ENCODE measurements at regions not wholly inside any gene's neighbourhood (a gene's known extent, or its start where the extent isn't known, plus 50 kb on each side); places are given as distances from the start of the nearest gene placed in this dataset.

DNA sequence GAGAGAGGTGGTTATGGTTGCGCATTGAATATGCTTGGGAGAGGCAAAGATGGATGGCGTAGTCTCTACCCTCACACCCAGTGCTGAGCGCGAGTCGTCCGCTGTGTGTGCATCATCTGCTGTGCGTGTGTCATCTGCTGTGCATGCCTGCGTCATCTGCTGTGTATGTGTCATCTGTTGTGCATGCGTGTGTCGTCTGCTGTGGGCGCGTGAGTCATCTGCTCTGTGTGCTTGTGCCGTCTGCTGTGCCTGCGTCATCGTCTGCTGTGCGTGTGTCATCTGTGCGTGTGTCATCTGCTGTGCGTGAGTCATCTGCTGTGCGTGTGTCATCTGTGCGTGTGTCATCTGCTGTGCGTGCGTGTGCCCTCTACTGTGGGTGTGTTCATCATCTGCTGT lies 68.0 kb upstream of the IRX4 start:
- TF ChIP-seq CTCF (IDR thresholded peaks at IDR 0.05; ENCODE audit: extremely low read depth, missing control alignments): no peak
- DNase-seq (ENCODE audit: low spot score): no peak

DNA sequence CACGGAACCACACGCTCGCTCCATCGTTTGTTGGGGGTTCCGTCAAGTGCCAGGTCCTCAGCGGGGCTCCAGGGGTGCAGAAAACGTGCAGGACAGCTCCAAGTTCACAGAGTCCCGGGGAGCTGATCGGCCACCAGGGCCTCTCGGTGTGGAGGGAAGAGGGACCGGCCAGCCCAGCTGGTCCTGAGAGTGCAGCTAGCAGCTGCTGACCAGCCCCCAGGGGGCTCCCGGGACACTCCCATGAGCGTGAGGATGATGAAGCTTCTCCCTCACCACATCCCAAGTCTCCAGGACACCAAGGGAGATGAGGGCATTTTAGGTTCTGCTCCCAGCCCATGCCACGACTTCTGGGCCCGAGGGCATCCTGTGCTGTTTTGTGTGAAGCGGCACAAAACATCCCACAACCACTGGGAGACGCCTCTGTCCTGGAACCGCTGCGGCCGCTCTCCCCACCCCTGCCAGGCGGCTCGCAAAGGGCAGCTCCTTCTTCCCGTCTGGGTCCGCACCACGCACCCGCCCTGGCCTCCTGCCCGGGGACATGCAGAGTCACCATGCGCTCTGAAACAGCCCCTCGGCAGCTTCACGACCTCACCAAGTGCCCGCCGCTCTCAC lies 67.5 kb upstream of the IRX4 start:
- no peak for DNase-seq (ENCODE audit: low spot score)

GRCh38 chr5:1949253-1949652 lies 66.5 kb upstream of the IRX4 start:
- no peak for TF ChIP-seq CTCF (IDR thresholded peaks at IDR 0.05; ENCODE audit: extremely low read depth, missing control alignments)
- DNase-seq (ENCODE audit: low spot score): no peak

More for the DNA sequence above, 67.5 kb upstream of the IRX4 start:
- TF ChIP-seq CTCF (IDR thresholded peaks at IDR 0.05; ENCODE audit: extremely low read depth, missing control alignments): no peak

DNA sequence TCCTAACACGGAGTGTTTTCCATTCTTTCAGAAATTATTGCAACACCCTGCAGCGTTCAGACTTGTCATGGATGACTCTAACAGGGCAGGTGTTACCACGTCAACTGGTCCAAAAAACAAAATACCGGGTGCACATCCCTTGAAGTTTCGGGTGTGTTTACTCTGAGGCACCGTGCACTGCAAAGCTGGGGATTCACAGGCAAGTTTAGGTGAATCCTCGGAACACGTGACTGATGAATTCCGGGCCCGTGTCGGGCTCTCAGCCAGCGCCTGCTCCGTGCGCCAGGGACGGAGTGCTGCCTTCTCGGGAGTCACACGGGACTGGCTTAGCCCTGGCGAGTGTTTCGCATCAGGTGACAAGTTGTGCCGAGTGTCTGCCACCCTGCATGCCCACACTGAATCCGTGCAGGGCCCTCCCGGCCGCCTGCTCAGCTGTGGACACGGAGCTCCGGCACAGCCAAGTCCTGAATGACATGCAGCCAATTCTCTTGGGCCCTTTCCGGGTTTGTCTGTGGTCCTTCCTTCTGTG lies 66.0 kb upstream of the IRX4 start:
- TF ChIP-seq CTCF (IDR thresholded peaks at IDR 0.05; ENCODE audit: extremely low read depth, missing control alignments): no peak
- no peak for DNase-seq (ENCODE audit: low spot score)

DNA sequence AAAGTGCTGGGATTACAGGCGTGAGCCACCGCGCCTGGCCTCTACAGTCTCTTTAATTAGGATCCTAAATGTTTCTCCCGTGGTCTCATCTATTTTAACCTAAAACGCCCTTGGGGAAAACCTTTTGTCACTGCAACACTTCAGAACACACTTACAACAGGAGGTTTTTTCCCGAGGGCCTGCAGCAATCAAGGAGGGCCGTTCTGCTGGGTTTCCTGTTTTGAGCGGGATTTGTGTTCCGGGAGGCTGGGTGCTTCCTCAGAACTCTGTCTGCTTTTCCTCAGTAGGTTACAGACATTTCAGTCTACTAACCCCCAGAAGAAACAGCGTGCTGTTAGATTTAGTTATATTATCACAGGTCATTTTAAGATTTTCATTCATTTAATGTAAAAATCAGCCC lies 65.4 kb upstream of the IRX4 start:
- no peak for DNase-seq (ENCODE audit: low spot score)

GRCh38 chr5:1946776-1947175 lies 64.1 kb upstream of the IRX4 start:
- no peak for DNase-seq (ENCODE audit: low spot score)
- no peak for TF ChIP-seq CTCF (IDR thresholded peaks at IDR 0.05; ENCODE audit: extremely low read depth, missing control alignments)

More for the DNA sequence above, 65.4 kb upstream of the IRX4 start:
- TF ChIP-seq CTCF (IDR thresholded peaks at IDR 0.05; ENCODE audit: extremely low read depth, missing control alignments): no peak

DNA sequence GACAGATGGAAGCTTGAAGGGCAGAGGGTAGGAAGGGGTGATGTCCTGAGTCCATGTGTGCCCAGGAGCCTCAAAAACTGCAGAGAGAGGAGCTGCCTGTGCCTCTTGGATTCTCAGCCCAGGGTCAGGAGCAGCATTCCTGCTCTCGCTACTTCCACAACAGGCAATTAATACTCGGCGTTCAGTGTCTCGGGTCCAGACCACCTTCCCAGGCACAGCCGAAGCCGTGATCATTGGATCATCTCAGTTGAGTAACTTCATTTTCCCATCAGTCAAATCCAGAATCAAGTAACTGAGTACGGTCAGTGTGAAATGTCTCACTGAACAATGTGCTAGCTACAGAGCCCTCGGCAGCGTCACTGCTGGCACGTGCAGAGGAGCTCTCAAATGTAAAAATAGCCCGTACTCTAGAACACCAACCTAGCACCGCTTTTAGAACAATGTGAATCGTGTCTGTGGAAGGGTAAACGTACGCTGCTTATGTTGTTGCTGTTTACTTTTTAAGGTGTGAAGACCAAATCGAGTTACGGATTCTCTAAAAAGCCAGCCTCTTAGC lies 63.5 kb upstream of the IRX4 start:
- DNase-seq (ENCODE audit: low spot score): no peak

More for the DNA sequence above, 63.5 kb upstream of the IRX4 start:
- TF ChIP-seq CTCF (IDR thresholded peaks at IDR 0.05; ENCODE audit: extremely low read depth, missing control alignments): no peak

All from GM20000 (cell line).